ENCODE measurements at regions not wholly inside any gene's neighbourhood (a gene's known extent, or its start where the extent isn't known, plus 50 kb on each side); places are given as distances from the start of the nearest gene placed in this dataset.
"Not testable (repeated sequence)": the region's sequence is repeated elsewhere in the genome, so short reads cannot be mapped to it uniquely, and the experiment has no call there.

- DNase-seq (ENCODE audit: low spot score), result peak; percentile 27
Observed at GRCh38 chr16:29237495-29237894, 169.0 kb downstream of the NPIPB11 start.

DNA sequence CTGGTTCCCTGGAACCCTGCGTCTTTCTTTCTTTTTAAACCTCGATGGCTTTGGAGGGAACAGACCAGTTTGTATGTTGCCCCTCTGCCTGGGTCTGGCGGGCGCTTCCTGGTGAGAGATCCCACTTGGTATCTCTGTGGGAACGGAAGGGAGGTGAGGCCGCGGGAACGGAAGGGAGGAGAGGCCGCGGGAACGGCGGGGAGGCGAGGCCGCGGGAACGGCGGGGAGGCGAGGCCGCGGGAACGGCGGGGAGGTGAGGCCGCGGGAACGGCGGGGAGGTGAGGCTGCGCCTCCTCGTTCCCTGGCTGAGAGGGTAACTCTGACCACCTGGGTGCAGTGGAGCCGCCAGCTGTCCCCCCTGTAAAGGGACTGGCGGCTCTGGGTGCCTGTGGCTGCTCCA, 169.5 kb downstream of the NPIPB11 start:
- DNase-seq (ENCODE audit: low spot score), result peak; percentile 15

DNA sequence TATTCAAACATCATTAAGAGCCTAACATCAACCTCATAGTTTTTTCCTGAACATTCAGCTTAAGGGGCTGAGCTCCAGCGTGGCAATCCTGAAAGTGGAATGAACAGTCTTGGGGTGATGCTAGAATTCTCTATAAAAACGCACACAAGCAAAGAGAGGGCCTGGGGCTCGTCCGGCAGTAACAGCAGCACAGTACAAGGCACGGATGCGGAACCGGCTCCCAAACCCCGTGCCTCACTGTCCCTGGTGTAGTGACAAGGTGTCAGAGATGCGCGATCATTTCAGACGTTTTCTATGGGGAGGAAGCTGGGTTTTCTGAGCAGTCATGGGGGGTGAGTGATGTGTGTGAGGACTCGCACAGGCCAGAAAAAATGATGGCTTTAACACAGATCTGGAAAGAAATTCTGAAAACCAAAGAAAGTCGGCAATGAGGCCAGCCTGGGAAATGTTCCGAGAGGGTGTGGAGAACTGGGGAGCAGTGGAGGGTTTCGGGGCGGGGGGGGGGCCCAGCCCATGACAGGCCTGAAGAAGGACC, 170.6 kb downstream of the NPIPB11 start:
- DNase-seq (ENCODE audit: low spot score), result peak; percentile 37

DNA sequence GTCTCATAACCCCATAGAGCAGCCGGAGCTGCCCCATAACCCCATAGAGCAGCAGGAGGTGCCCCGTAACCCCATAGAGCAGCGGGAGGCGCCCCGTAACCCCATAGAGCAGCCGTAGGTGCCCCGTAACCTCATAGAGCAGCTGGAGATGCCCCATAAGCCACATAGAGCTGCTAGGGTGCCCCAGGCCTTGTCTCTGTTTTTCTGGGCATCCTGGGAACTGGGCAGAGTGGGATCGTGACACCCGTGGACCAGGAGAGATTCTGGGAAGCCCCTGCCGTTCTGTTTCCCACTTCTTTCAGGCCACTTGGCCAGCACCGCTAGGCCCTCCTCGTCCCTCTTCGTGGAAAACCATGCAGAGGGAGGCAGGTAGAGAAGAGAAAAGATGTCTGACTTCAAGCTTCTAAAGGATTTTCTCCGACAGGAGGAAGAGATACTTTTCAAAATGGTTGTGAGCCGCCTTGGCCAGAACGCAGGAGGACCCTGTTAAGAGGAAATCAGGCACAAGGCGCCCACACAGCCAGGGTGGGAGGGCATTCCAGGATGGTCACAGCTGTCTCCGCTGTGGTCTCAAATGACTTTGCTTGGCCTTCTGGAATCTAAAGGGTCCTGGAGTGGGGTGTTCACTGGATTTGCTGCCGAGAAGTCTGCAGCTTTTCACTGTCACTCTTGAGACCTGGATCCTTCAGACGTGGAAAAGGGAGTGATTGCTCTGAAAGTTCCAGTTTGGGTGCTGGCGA, 171.8 kb downstream of the NPIPB11 start:
- DNase-seq (ENCODE audit: low spot score), result peak; percentile 29

DNA sequence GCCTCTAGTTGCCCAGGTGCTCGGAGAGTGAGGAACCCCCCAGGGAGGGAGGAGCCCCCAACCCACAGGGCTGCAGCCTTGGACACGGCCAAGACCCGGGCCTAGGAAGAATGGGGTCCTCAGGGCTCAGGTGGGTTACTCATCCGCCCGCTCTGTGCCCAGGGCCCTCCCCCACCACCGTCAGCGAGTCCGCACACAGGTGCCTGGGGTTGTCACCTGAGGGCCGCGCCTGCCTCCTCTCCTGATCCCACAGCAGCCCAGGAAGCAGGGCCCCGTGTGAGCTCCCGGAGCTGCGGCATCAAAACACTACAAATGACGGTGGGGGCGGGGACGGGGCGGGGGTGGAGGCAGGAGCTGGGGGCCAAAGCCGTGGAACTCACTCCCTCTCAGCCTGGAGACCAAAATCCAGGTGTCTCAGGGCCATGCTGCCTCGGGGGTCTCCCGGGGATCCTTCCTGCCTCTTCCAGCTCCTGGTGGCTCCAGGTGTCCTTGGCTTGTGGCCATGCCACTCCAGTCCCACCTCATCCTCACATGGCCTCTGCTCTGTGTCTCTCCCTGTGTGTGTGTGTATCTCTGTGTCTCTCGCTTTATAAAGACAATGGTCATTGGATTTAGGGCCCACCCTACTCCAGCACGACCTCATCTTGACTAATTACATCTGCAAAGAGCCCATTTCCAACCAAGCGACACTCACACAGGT, 172.7 kb downstream of the NPIPB11 start:
- peak; percentile 29 for DNase-seq (ENCODE audit: low spot score)

DNA sequence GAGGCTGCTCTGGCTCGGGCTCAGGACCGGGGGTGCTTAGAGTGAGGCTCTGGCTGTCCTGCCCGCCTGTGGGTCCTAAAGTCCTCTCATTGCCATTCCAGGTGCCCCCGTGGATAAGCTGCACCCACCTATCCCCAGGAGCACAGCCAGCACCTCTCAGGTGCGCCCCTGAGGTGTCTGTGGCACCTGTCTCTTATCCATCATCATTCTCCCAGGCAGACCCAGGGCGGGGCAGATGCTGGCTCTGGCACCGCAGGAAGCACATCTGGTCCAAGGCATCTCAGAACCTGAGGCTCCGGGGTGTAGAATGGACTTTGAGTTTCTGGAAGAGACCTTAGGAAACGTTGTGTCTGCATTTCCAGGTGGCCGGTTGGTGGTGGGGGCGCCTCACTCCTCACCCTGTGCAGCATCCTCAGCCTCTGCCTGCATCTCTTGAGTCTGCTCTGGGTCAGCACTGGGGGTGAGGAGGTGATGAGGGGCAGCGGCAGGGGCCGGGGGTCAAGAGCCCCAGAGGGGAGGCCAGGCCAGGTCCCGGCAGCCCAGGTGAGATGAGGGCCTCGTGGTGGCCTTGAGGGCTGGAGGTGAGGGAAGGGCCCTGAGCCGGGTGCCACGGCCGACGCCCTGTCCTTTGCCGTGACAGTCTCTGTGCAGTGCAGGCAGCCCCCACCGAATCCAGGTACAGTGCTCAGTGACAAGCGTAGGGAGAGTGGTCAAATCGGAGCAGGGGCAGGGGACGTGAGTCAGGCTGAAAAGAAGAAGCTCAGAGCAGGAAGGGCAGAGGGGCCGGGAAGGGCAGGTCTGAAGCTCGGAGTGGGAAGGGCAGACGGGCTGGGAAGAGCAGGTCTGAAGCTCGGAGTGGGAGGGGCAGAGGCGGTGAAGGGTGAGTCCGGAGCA, 173.5 kb downstream of the NPIPB11 start:
- peak; percentile 39 for DNase-seq (ENCODE audit: low spot score)

- DNase-seq (ENCODE audit: low spot score), result peak; percentile 35
Observed at GRCh38 chr16:29232160-29232705, 174.3 kb downstream of the NPIPB11 start.

GRCh38 chr16:29231244-29231643, 175.3 kb downstream of the NPIPB11 start:
- DNase-seq (ENCODE audit: low spot score), result peak; percentile 45

DNA sequence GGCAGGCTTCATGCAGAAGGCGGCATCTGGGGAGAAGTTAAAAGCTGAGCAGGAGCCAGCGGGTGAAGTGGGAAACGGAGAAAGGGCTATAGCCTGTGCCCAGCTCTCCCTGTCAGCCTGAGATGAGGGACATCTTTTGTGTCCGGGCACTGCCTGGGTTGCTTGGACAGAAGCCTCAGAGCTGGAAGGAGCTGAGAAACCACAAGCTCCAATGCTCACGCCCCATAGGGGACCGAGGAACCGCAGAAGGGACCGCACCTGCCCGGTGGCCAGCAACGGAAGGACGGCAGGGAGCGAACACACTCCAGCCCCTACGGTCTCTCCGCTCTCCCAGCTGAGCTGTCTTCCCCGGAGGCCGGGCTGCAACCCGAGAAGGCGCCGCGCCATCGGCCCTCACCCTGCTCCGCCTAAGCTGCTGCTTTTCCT, 175.8 kb downstream of the NPIPB11 start:
- DNase-seq (ENCODE audit: low spot score), result peak; percentile 44

- peak; percentile 43 for DNase-seq (ENCODE audit: low spot score)
Observed at GRCh38 chr16:29230006-29230668, 176.4 kb downstream of the NPIPB11 start.

DNA sequence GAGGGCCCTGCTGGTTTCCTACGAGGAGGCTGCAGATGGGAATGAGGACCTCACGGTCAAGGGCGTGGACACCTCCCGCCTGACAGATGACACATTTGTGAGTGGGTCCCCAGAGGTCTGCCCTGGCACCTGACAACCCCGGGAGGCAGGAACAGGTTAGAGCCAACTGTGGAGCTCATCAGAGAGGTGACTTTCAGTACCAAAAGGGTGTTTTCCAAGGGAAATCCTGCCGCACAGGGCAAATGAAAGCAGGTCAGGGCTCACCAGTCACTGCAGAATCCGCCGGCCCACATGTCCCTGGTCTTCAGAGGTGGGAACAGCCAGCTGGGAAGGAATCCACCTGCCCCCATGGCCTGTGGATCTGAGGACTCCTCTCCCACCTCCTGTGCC, 176.9 kb downstream of the NPIPB11 start:
- not testable (repeated sequence) for DNase-seq (ENCODE audit: low spot score)

GRCh38 chr16:29228664-29229611, 177.6 kb downstream of the NPIPB11 start:
- DNase-seq (ENCODE audit: low spot score), result peak; percentile 37

- peak; percentile 56 for DNase-seq (ENCODE audit: low spot score)
Observed at GRCh38 chr16:29227751-29228663, 178.5 kb downstream of the NPIPB11 start.

DNA sequence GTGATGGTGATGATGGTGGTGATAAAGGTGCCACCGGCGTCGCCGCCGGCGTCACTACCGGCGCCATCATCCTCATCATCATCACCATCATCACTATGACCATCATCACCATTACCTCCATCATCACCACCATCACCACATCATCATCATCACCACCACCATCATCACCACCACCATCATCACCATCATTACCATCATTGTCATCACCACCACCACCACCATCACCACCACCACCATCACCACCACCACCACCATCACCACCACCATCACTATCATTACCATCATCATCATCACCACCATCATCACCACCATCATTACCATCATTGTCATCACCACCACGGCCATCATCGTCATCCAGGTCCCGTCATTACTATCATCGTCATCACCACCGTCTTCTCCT, 179.7 kb downstream of the NPIPB11 start:
- no peak for DNase-seq (ENCODE audit: low spot score)

DNA sequence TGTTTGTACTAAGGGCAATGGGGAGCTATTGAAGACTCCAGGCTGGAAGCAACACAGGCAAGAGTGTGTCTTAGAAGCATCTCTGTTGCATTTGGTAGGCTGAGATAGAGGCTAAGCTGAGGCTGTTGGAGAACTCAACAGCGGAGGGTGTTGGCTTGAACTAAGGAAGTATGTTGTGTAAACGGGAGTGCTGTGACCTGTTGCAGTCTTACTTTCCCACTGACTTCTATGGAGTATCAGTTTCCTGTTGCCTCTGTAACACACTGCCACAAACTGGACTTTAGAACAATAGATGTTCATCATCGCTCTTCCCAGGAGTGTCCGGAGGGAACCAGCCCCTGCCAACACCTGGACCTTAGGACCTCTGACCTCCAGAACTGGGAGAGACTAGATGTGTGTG, 181.8 kb downstream of the NPIPB11 start:
- DNase-seq (ENCODE audit: low spot score), result not testable (repeated sequence)

DNA sequence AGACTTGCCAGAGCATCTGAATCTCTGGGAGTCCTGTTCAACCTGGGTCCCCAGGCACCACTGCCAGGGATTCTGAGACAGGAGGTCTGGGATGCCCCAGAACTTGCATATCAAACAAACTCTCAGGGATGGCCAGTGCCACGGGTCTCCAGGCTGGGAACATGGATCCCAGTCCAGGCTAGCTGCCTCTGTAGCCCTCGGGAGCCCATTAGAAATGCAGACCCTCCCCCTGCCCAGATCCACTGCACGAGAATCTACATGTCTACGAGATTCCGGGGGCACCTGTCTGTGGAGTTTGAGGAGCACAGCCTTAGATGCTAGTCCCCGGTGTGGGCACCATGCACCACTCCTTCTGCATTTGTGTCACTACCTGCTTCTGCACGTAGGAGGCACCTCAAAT, 183.9 kb downstream of the NPIPB11 start:
- not testable (repeated sequence) for DNase-seq (ENCODE audit: low spot score)

DNA sequence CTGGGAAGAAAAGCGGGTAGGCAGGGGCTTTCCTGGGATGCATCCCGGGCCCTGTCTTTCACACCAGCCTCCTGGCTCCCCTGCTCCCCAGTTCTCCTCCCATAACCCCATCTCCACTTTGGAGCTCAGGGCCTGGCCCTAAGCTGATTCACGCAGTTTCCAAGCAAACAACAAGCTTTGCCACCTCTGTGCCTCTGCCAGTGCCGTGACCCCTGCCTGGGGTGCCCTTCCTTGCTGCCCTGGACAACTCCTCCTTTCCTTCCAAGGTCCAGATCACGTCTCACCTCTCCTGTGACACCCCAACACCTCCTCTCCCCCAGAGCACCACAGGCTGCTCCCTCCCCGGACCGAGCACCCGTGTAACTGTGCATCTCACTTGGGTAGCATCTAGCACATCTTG, 184.5 kb downstream of the NPIPB11 start:
- not testable (repeated sequence) for DNase-seq (ENCODE audit: low spot score)

GRCh38 chr16:29221281-29221955, 185.1 kb downstream of the NPIPB11 start:
- DNase-seq (ENCODE audit: low spot score), result not testable (repeated sequence)
